ENCODE measurements at regions not wholly inside any gene's neighbourhood (a gene's known extent, or its start where the extent isn't known, plus 50 kb on each side); places are given as distances from the start of the nearest gene placed in this dataset.

DNA sequence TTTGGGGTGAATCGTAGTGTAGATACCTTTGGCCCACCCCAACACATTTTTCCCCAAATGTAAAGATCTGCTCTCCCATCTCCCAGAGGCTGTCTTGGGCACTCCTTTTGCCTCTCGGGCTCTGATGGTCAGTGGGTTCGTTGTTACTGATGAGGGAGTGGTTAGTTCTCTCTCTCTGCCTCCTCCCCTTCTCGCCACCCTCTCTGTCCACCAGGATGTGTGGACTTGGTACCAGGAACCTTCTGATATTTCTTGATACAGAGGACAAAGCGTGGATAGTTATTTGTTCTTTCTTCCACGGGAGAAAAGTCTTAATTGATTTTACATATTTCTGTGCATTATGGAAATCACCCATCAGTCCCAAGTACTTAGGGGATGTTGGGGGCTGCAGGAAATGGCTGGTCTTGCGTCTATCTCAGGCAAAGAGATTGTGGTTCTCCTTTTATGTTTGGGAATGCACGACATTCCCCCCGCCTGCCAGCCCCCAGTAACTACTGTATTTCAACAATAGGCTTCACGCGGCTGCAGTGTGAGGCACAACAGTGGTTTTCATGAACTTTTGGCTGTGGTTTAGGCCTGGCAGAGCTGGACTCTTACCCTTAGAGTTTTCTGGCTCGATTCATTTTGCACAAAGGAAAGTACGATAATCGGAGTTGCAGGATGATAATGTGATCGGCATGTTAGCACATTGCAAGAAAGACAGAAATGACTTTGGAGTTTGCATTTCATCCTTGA lies 79.0 kb upstream of the ZNF536 start:
- Histone ChIP-seq H4K20me1 (ENCODE audit: insufficient read depth, low read length) (no peaks in the 10 kb centered on the region), H3K27me3 (replicated peaks; ENCODE audit: insufficient read depth, low read length) (peaks cover 49% of the 10 kb centered on the region), H3K4me2 (ENCODE audit: low read depth, low read length) (no peak overlapping the region), H3K9me3 (replicated peaks; ENCODE audit: insufficient read depth, low read length) (no peaks in the 10 kb centered on the region), H3K4me3 (ENCODE audit: low read length) (no peak overlapping the region), H3K27ac (ENCODE audit: low read length) (no peak overlapping the region), H3K4me1 (ENCODE audit: low read length) (no peaks in the 10 kb centered on the region), H3K79me2 (ENCODE audit: low read length) (no peaks in the 10 kb centered on the region), H3K9ac (ENCODE audit: low read length) (no peak overlapping the region), H3K36me3 (replicated peaks; ENCODE audit: insufficient read depth, low read length) (no peaks in the 10 kb centered on the region), H3K9me2 (replicated peaks; ENCODE audit: insufficient read depth, low read length) (no peaks in the 10 kb centered on the region), H2AFZ (ENCODE audit: low read length) (no peak overlapping the region), H3F3A (ENCODE audit: insufficient read depth, low read length) (no peaks in the 10 kb centered on the region)
- TF ChIP-seq, protein P1, sequence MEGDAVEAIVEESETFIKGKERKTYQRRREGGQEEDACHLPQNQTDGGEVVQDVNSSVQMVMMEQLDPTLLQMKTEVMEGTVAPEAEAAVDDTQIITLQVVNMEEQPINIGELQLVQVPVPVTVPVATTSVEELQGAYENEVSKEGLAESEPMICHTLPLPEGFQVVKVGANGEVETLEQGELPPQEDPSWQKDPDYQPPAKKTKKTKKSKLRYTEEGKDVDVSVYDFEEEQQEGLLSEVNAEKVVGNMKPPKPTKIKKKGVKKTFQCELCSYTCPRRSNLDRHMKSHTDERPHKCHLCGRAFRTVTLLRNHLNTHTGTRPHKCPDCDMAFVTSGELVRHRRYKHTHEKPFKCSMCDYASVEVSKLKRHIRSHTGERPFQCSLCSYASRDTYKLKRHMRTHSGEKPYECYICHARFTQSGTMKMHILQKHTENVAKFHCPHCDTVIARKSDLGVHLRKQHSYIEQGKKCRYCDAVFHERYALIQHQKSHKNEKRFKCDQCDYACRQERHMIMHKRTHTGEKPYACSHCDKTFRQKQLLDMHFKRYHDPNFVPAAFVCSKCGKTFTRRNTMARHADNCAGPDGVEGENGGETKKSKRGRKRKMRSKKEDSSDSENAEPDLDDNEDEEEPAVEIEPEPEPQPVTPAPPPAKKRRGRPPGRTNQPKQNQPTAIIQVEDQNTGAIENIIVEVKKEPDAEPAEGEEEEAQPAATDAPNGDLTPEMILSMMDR (IDR thresholded peaks at IDR 0.05; ENCODE audit: low read length), result no peak
- TF ChIP-seq EZH2phosphoT487 (IDR thresholded peaks at IDR 0.05; ENCODE audit: low read length) (no peak), EZH2 (optimal IDR thresholded peaks at IDR 0.05; ENCODE audit: low read depth, low read length) (no peak)
- no peak for DNase-seq

DNA sequence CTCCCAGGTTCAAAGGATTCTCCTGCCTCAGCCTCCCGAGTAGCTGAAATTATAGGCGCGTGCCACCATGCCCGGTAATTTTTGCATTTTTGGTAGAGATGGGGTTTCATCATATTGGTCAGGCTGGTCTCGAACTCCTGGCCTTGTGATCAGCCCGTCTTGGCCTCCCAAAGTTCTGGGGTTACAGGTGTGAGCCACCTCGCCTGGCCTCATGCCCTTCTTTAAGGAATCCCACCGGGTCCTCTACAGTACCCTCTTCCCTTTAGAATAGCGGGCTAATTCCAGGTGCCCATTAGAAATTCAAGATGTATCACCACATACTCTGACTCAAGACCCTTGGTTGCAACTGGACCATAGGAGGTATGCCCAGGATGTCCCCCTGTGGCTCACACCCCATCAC lies 74.2 kb upstream of the ZNF536 start:
- H3K27me3 ChIP-seq (replicated peaks; ENCODE audit: insufficient read depth, low read length), result peaks cover 73% of the 10 kb centered on the region
- H3F3A ChIP-seq (ENCODE audit: insufficient read depth, low read length), result no peaks in the 10 kb centered on the region
- no peak for TF ChIP-seq EZH2 (optimal IDR thresholded peaks at IDR 0.05; ENCODE audit: low read depth, low read length)
- no peak for TF ChIP-seq EZH2phosphoT487 (IDR thresholded peaks at IDR 0.05; ENCODE audit: low read length)
- TF ChIP-seq, protein P1 (IDR thresholded peaks at IDR 0.05; ENCODE audit: low read length), result no peak

GRCh38 chr19:30303131-30303654 lies 69.0 kb upstream of the ZNF536 start:
- no peak overlapping the region for H2AFZ ChIP-seq (ENCODE audit: low read length)
- no peak overlapping the region for H3K27ac ChIP-seq (ENCODE audit: low read length)
- H3K27me3 ChIP-seq (replicated peaks; ENCODE audit: insufficient read depth, low read length), result peaks cover 85% of the 10 kb centered on the region
- no peaks in the 10 kb centered on the region for H3F3A ChIP-seq (ENCODE audit: insufficient read depth, low read length)
- H3K36me3 ChIP-seq (replicated peaks; ENCODE audit: insufficient read depth, low read length), result no peaks in the 10 kb centered on the region
- no peaks in the 10 kb centered on the region for H3K9me3 ChIP-seq (replicated peaks; ENCODE audit: insufficient read depth, low read length)
- no peaks in the 10 kb centered on the region for H3K9me2 ChIP-seq (replicated peaks; ENCODE audit: insufficient read depth, low read length)
- DNase-seq, result no peak
- TF ChIP-seq, protein P1 (IDR thresholded peaks at IDR 0.05; ENCODE audit: low read length), result no peak
- TF ChIP-seq EZH2 (optimal IDR thresholded peaks at IDR 0.05; ENCODE audit: low read depth, low read length), result no peak
- TF ChIP-seq EZH2phosphoT487 (IDR thresholded peaks at IDR 0.05; ENCODE audit: low read length), result no peak
- H4K20me1 ChIP-seq (ENCODE audit: insufficient read depth, low read length), result no peaks in the 10 kb centered on the region
- H3K4me2 ChIP-seq (ENCODE audit: low read depth, low read length), result no peak overlapping the region
- H3K9ac ChIP-seq (ENCODE audit: low read length), result no peak overlapping the region
- H3K79me2 ChIP-seq (ENCODE audit: low read length), result no peaks in the 10 kb centered on the region
- H3K4me3 ChIP-seq (ENCODE audit: low read length), result no peak overlapping the region
- H3K4me1 ChIP-seq (ENCODE audit: low read length), result no peaks in the 10 kb centered on the region

More for the DNA sequence above, 74.2 kb upstream of the ZNF536 start:
- H3K9me2 ChIP-seq (replicated peaks; ENCODE audit: insufficient read depth, low read length), result no peaks in the 10 kb centered on the region
- H3K9ac ChIP-seq (ENCODE audit: low read length), result no peak overlapping the region
- DNase-seq, result no peak
- no peak overlapping the region for H3K27ac ChIP-seq (ENCODE audit: low read length)
- H2AFZ ChIP-seq (ENCODE audit: low read length), result no peak overlapping the region
- H4K20me1 ChIP-seq (ENCODE audit: insufficient read depth, low read length), result no peaks in the 10 kb centered on the region
- H3K4me3 ChIP-seq (ENCODE audit: low read length), result no peak overlapping the region
- H3K4me2 ChIP-seq (ENCODE audit: low read depth, low read length), result no peak overlapping the region
- H3K36me3 ChIP-seq (replicated peaks; ENCODE audit: insufficient read depth, low read length), result no peaks in the 10 kb centered on the region
- no peaks in the 10 kb centered on the region for H3K79me2 ChIP-seq (ENCODE audit: low read length)
- no peaks in the 10 kb centered on the region for H3K4me1 ChIP-seq (ENCODE audit: low read length)
- no peaks in the 10 kb centered on the region for H3K9me3 ChIP-seq (replicated peaks; ENCODE audit: insufficient read depth, low read length)

All from MM.1S (cell line).